ENCODE measurements at regions not wholly inside any gene's neighbourhood (a gene's known extent, or its start where the extent isn't known, plus 50 kb on each side); places are given as distances from the start of the nearest gene placed in this dataset.

GRCh38 chr5:155094455-155094854 lies 80.9 kb downstream of the KIF4B start:
- Histone ChIP-seq H3K56ac (ENCODE audit: extremely low read depth, insufficient read depth, low read length) (no peak overlapping the region), H3K9me3 (ENCODE audit: control insufficient read depth, insufficient read depth, low read length) (no peaks in the 10 kb centered on the region), H2BK20ac (ENCODE audit: low read depth, low read length) (no peak overlapping the region), H3K4me1 (ENCODE audit: control insufficient read depth, insufficient read depth, low read length) (no peaks in the 10 kb centered on the region), H4K91ac (ENCODE audit: insufficient read depth, low read depth, low read length) (no peak overlapping the region), H4K20me1 (ENCODE audit: insufficient read depth, low read length) (no peaks in the 10 kb centered on the region), H2AK9ac (replicated peaks; ENCODE audit: low read depth, low read length, poor library complexity) (no peak overlapping the region), H2AK5ac (ENCODE audit: low read depth, low read length) (no peak overlapping the region), H3K4me2 (ENCODE audit: low read depth, low read length) (no peak overlapping the region), H3K27ac (ENCODE audit: insufficient read depth, low read length) (no peak overlapping the region), H2BK120ac (ENCODE audit: low read depth, low read length) (no peak overlapping the region), H3K9me1 (ENCODE audit: insufficient read depth, low read length) (no peaks in the 10 kb centered on the region), H3K18ac (ENCODE audit: low read depth, low read length) (no peak overlapping the region), H3K36me3 (ENCODE audit: control insufficient read depth, insufficient read depth, low read length) (no peaks in the 10 kb centered on the region), H3K4ac (ENCODE audit: low read depth, low read length) (no peak overlapping the region), H3K79me1 (ENCODE audit: low read depth in 1 of 2, low read length in 2 of 2) (no peaks in the 10 kb centered on the region), H2AFZ (replicated peaks; ENCODE audit: low read length, poor library complexity) (no peak overlapping the region), H4K5ac (ENCODE audit: low read depth, low read length) (no peak overlapping the region), H3K14ac (replicated peaks; ENCODE audit: low read depth, low read length) (no peak overlapping the region), H4K8ac (ENCODE audit: low read depth in 2 of 2, low read length in 2 of 2) (no peak overlapping the region), H3K23ac (ENCODE audit: low read depth, low read length) (no peak overlapping the region), H2BK15ac (ENCODE audit: low read depth, low read length) (no peak overlapping the region), H2BK5ac (ENCODE audit: low read depth, low read length, poor library complexity, severe bottlenecking) (no peak overlapping the region), H3K9ac (ENCODE audit: low read depth, low read length) (no peak overlapping the region), H3K4me3 (ENCODE audit: insufficient read depth, low read depth, low read length) (no peak overlapping the region), H3K27me3 (ENCODE audit: control insufficient read depth, insufficient read depth, low read length) (no peaks in the 10 kb centered on the region)
- ATAC-seq (ENCODE audit: low read depth), result no peak
- dilution Hi-C loops (cut with HindIII; ENCODE audit: low sequenced_read_pairs, unreplicated experiment) (no loop called here), intact Hi-C loops (cut with micrococcal nuclease) (no loop called here), in situ Hi-C loops (cut with MboI; ENCODE audit: low sequenced_read_pairs) (no loop called here)
- TF ChIP-seq CEBPB (IDR thresholded peaks at IDR 0.05; ENCODE audit: low read depth, low read length), result no peak
- no peak for TF ChIP-seq RFX5 (IDR thresholded peaks at IDR 0.05; ENCODE audit: low read depth, low read length)
- TF ChIP-seq SMC3 (IDR thresholded peaks at IDR 0.05; ENCODE audit: low read depth, low read length), result no peak
- TF ChIP-seq MAZ (IDR thresholded peaks at IDR 0.05; ENCODE audit: borderline replicate concordance, low read depth, low read length), result no peak
- TF ChIP-seq, protein P1, sequence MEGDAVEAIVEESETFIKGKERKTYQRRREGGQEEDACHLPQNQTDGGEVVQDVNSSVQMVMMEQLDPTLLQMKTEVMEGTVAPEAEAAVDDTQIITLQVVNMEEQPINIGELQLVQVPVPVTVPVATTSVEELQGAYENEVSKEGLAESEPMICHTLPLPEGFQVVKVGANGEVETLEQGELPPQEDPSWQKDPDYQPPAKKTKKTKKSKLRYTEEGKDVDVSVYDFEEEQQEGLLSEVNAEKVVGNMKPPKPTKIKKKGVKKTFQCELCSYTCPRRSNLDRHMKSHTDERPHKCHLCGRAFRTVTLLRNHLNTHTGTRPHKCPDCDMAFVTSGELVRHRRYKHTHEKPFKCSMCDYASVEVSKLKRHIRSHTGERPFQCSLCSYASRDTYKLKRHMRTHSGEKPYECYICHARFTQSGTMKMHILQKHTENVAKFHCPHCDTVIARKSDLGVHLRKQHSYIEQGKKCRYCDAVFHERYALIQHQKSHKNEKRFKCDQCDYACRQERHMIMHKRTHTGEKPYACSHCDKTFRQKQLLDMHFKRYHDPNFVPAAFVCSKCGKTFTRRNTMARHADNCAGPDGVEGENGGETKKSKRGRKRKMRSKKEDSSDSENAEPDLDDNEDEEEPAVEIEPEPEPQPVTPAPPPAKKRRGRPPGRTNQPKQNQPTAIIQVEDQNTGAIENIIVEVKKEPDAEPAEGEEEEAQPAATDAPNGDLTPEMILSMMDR (conservative IDR thresholded peaks at IDR 0.05; ENCODE audit: low read depth, low read length), result no peak
- TF ChIP-seq BHLHE40 (IDR thresholded peaks at IDR 0.05; ENCODE audit: low read depth, low read length), result no peak
- no peak for TF ChIP-seq RCOR1 (IDR thresholded peaks at IDR 0.05; ENCODE audit: insufficient replicate concordance, low read length)
- no peak for DNase-seq
- ChIA-PET CTCF (no interaction called here), POLR2A (ENCODE audit: unreplicated experiment) (no interaction called here)
- WGBS, 2 experiments (ENCODE audit: extremely low coverage in 2 of 2, insufficient read length in 1 of 2), result no CpG with 5 or more reads among the region's 1 CpG
- BruUV-seq (replicated peaks), result no TSS peak
